H9 (cell line): ENCODE measurements at regions not wholly inside any gene's neighbourhood (a gene's known extent, or its start where the extent isn't known, plus 50 kb on each side); places are given as distances from the start of the nearest gene placed in this dataset.

Experiments
- DNase-seq: peaks from one replicate; pipeline ENCODE4 v3.0.0-alpha.2; 2017
- H2AFZ ChIP-seq: one replicate; pipeline ENCODE4 v1.6.1; 2013; ENCODE audit warnings: mild to moderate bottlenecking, low read length, control low read depth, moderate library complexity
- H2AK5ac ChIP-seq: 2 replicates; pipeline ENCODE4 v1.6.1; 2013; ENCODE audit warnings: low read length, control low read depth, mixed read lengths; ENCODE audit not compliant: insufficient read length
- H2BK120ac ChIP-seq: one replicate; pipeline ENCODE4 v1.6.1; 2013; ENCODE audit warnings: low read depth, mild to moderate bottlenecking, low read length, control low read depth, inconsistent platforms; ENCODE audit not compliant: poor library complexity, severe bottlenecking
- H2BK12ac ChIP-seq: 2 replicates; pipeline ENCODE4 v1.6.1; 2013; ENCODE audit warnings: low read length, control low read depth, mixed read lengths, low read depth; ENCODE audit not compliant: insufficient read length
- H2BK15ac ChIP-seq: 2 replicates; pipeline ENCODE4 v1.6.1; 2013; ENCODE audit warnings: low read depth, low read length, control low read depth
- H2BK20ac ChIP-seq: one replicate; pipeline ENCODE4 v1.6.1; 2013; ENCODE audit warnings: low read depth, mild to moderate bottlenecking, low read length, control low read depth, inconsistent platforms; ENCODE audit not compliant: poor library complexity, severe bottlenecking
- H2BK5ac ChIP-seq: 2 replicates; pipeline ENCODE4 v1.6.1; 2013; ENCODE audit warnings: low read length, control low read depth, mixed read lengths; ENCODE audit not compliant: insufficient read length
- H3K14ac ChIP-seq: 2 replicates; pipeline ENCODE4 v1.6.1; 2013; ENCODE audit warnings: low read length, control low read depth; ENCODE audit not compliant: insufficient read depth
- H3K18ac ChIP-seq: 2 replicates; pipeline ENCODE4 v1.6.1; 2013; ENCODE audit warnings: low read depth, mild to moderate bottlenecking, mixed read lengths, low read length, control low read depth; ENCODE audit not compliant: insufficient read length
- H3K23ac ChIP-seq: 2 replicates; pipeline ENCODE4 v1.6.1; 2013; ENCODE audit warnings: low read length, control low read depth, mixed read lengths, low read depth; ENCODE audit not compliant: insufficient read length
- H3K23me2 ChIP-seq: 2 replicates; pipeline ENCODE4 v1.6.1; 2013; ENCODE audit warnings: low read depth, mild to moderate bottlenecking, mixed read lengths, low read length, control low read depth; ENCODE audit not compliant: insufficient read length, poor library complexity, severe bottlenecking
- H3K27ac ChIP-seq: 2 replicates; pipeline ENCODE4 v1.5.1; 2013; ENCODE audit warnings: low read length, control low read depth, mixed read lengths, low read depth; ENCODE audit not compliant: insufficient read length
- H3K27me3 ChIP-seq: 2 replicates; pipeline ENCODE4 v1.6.1; 2013; ENCODE audit warnings: low read length, control low read depth, inconsistent platforms; ENCODE audit not compliant: insufficient read depth
- H3K4ac ChIP-seq: 2 replicates; pipeline ENCODE4 v1.6.1; 2013; ENCODE audit warnings: low read depth, mild to moderate bottlenecking, control low read depth, inconsistent platforms, low read length, moderate library complexity
- H3K4me1 ChIP-seq: 2 replicates; pipeline ENCODE4 v1.6.1; 2013; ENCODE audit warnings: low read length, control low read depth, inconsistent platforms; ENCODE audit not compliant: insufficient read depth
- H3K4me2 ChIP-seq: 2 replicates; pipeline ENCODE4 v1.6.1; 2013; ENCODE audit warnings: low read length, control low read depth, mixed read lengths; ENCODE audit not compliant: insufficient read length, insufficient read depth
- H3K56ac ChIP-seq: 2 replicates; pipeline ENCODE4 v1.6.1; 2013; ENCODE audit warnings: low read depth, mild to moderate bottlenecking, mixed read lengths, low read length, control low read depth; ENCODE audit not compliant: insufficient read length
- H3K79me1 ChIP-seq: 2 replicates; pipeline ENCODE4 v1.6.1; 2013; ENCODE audit warnings: low read depth, mild to moderate bottlenecking, moderate library complexity, low read length, control low read depth, inconsistent platforms; ENCODE audit not compliant: insufficient read depth, poor library complexity, severe bottlenecking
- H3K79me2 ChIP-seq: 2 replicates; pipeline ENCODE4 v1.6.1; 2013; ENCODE audit warnings: low read length, control low read depth, inconsistent platforms; ENCODE audit not compliant: insufficient read depth
- H3K9ac ChIP-seq: 2 replicates; pipeline ENCODE4 v1.6.1; 2013; ENCODE audit warnings: low read length, control low read depth, mixed read lengths; ENCODE audit not compliant: insufficient read length; ENCODE audit errors: extremely low read depth
- H3K9me3 ChIP-seq: one replicate; pipeline ENCODE4 v1.6.1; 2013; ENCODE audit warnings: low read depth, low read length, inconsistent platforms; ENCODE audit not compliant: control insufficient read depth
- H3T11ph ChIP-seq: one replicate; pipeline ENCODE4 v1.6.1; 2013; ENCODE audit warnings: mild to moderate bottlenecking, low read length, control low read depth, inconsistent platforms
- H4K20me1 ChIP-seq: one replicate; pipeline ENCODE4 v1.6.1; 2013; ENCODE audit not compliant: control insufficient read depth, insufficient read length, insufficient read depth
- H4K5ac ChIP-seq: 2 replicates; pipeline ENCODE4 v1.6.1; 2013; ENCODE audit warnings: low read depth, mild to moderate bottlenecking, mixed read lengths, low read length, control low read depth; ENCODE audit not compliant: insufficient read length
- H4K8ac ChIP-seq: replicated peaks from 2 replicates; pipeline ENCODE4 v1.6.1; 2013; ENCODE audit warnings: low read length, control low read depth, mixed read lengths, low read depth; ENCODE audit not compliant: insufficient read length
- H4K91ac ChIP-seq: 2 replicates; pipeline ENCODE4 v1.6.1; 2013; ENCODE audit warnings: low read depth, mild to moderate bottlenecking, moderate library complexity, mixed read lengths, low read length, control low read depth; ENCODE audit not compliant: insufficient read length
- H3K27ac Mint-ChIP-seq, 3 experiments: 2 replicates in 2 of 3; 3 replicates in 1 of 3; pipeline ENCODE4 v1.8.0; 2020 to 2021; ENCODE audit warnings: mixed read lengths in 3 of 3, mild to moderate bottlenecking in 1 of 3, moderate library complexity in 1 of 3
- H3K27me3 Mint-ChIP-seq: 2 replicates; pipeline ENCODE4 v1.8.0; 2021; ENCODE audit warnings: low read depth, mild to moderate bottlenecking, moderate library complexity, mixed read lengths
- H3K36me3 Mint-ChIP-seq, 3 experiments: 2 replicates in 2 of 3; 3 replicates in 1 of 3; pipeline ENCODE4 v1.8.0; 2020 to 2021; ENCODE audit warnings: low read depth in 3 of 3, mixed read lengths in 3 of 3; ENCODE audit not compliant: insufficient read depth in 1 of 3
- H3K4me1 Mint-ChIP-seq, 2 experiments: 2 replicates each; pipeline ENCODE4 v1.8.0; 2020; ENCODE audit warnings: mixed read lengths in 2 of 2
- H3K4me3 Mint-ChIP-seq, 2 experiments: 2 replicates in 1 of 2; 3 replicates in 1 of 2; pipeline ENCODE4 v1.8.0; 2020 to 2021; ENCODE audit warnings: mild to moderate bottlenecking in 2 of 2, mixed read lengths in 2 of 2, moderate library complexity in 1 of 2
- H3K9me3 Mint-ChIP-seq, 2 experiments: 2 replicates in 1 of 2; 3 replicates in 1 of 2; pipeline ENCODE4 v1.8.0; 2020; ENCODE audit warnings: mild to moderate bottlenecking in 2 of 2, mixed read lengths in 2 of 2, moderate library complexity in 1 of 2
- CTCF ChIP-seq: fragments of 200-600 bp; sonication (generic); conservative IDR thresholded peaks from 3 replicates; pipeline ENCODE4 v1.8.0; 2021; ENCODE audit warnings: antibody characterized with exemption, mild to moderate bottlenecking
- WGBS: extraction: QIAGEN DNeasy Blood & Tissue Kit; methylation state at CpG from one replicate; pipeline ENCODE4 v1.1.7; 2013; ENCODE audit warnings: missing lambda C conversion rate, low lambda C conversion rate, mixed read lengths; ENCODE audit not compliant: insufficient read length; ENCODE audit errors: extremely low coverage; 5-methylcytosine and 5-hydroxymethylcytosine counted together

GRCh38 chr20:60926831-60927230 lies 325.2 kb upstream of the CDH4 start:
- H3K9me3 ChIP-seq, result no peaks in the 10 kb centered on the region
- H3K79me2 ChIP-seq, result no peaks in the 10 kb centered on the region
- H3K18ac ChIP-seq, result no peak overlapping the region
- H4K20me1 ChIP-seq, result no peaks in the 10 kb centered on the region
- H3K9ac ChIP-seq, result no peak overlapping the region
- TF ChIP-seq CTCF, result no peak
- no peak overlapping the region for H2BK12ac ChIP-seq
- no peak overlapping the region for H2BK20ac ChIP-seq
- H3K27ac Mint-ChIP-seq, result no peak overlapping the region
- H3K4me2 ChIP-seq, result no peak overlapping the region
- no peak overlapping the region for H2BK5ac ChIP-seq
- no peak for DNase-seq
- no peak overlapping the region for H4K5ac ChIP-seq
- H4K8ac ChIP-seq, result no peak overlapping the region
- H2AFZ ChIP-seq, result no peak overlapping the region
- no peak overlapping the region for H3K14ac ChIP-seq
- H3K36me3 Mint-ChIP-seq, result no peaks in the 10 kb centered on the region
- H3K4me1 Mint-ChIP-seq, result no peaks in the 10 kb centered on the region
- no peak overlapping the region for H4K91ac ChIP-seq
- no peaks in the 10 kb centered on the region for H3K23me2 ChIP-seq
- no peak overlapping the region for H2AK5ac ChIP-seq
- H3K27me3 Mint-ChIP-seq, result peaks cover 66% of the 10 kb centered on the region
- no peak overlapping the region for H3T11ph ChIP-seq
- no peak overlapping the region for H3K27ac ChIP-seq
- H3K4me3 Mint-ChIP-seq, result no peak overlapping the region
- no peak overlapping the region for H3K56ac ChIP-seq
- no peak overlapping the region for H2BK15ac ChIP-seq
- WGBS, result no CpG with 5 or more reads among the region's 4 CpGs
- H3K79me1 ChIP-seq, result no peaks in the 10 kb centered on the region
- H3K23ac ChIP-seq, result no peak overlapping the region
- H3K4ac ChIP-seq, result no peak overlapping the region
- no peaks in the 10 kb centered on the region for H3K9me3 Mint-ChIP-seq
- no peaks in the 10 kb centered on the region; the same call in 1 of the 2 replicates for H3K27me3 ChIP-seq
- no peaks in the 10 kb centered on the region for H3K4me1 ChIP-seq
- H2BK120ac ChIP-seq, result no peak overlapping the region
